Lung (tissue), 11 donors: ENCODE measurements at regions not wholly inside any gene's neighbourhood (a gene's known extent, or its start where the extent isn't known, plus 50 kb on each side); places are given as distances from the start of the nearest gene placed in this dataset.

Experiments
- ATAC-seq: fragments of 200-7000 bp; cut with Tn5 transposase; one replicate; pipeline ENCODE4 v1.9.1; 2020; ENCODE audit warnings: moderate number of reproducible peaks; ENCODE audit not compliant: insufficient read depth, low FRiP score
- DNase-seq, 3 donors: peaks; one replicate each; pipeline ENCODE4 v3.0.0-alpha.2; 2013 to 2017
- H3K27ac ChIP-seq, 2 donors: one replicate each; pipeline ENCODE4 v1.5.1; 2013; ENCODE audit warnings: mild to moderate bottlenecking in 2 of 2, moderate library complexity in 2 of 2, control low read depth in 1 of 2, inconsistent platforms in 1 of 2, low read depth in 1 of 2, low read length in 1 of 2
- H3K27me3 ChIP-seq, 3 donors: one replicate each; pipeline ENCODE4 v1.5.1; 2013; ENCODE audit warnings: low read length in 2 of 3; ENCODE audit not compliant: control insufficient read depth in 3 of 3, insufficient read depth in 3 of 3
- H3K36me3 ChIP-seq, 4 donors: one replicate each; pipeline ENCODE4 v1.5.1; 2013; ENCODE audit warnings: low read length in 4 of 4, mild to moderate bottlenecking in 1 of 4, moderate library complexity in 1 of 4; ENCODE audit not compliant: control insufficient read depth in 4 of 4, insufficient read depth in 4 of 4
- H3K4me1 ChIP-seq, 5 donors: one replicate each; pipeline ENCODE4 v1.5.1; 2013; ENCODE audit warnings: low read length in 5 of 5, mild to moderate bottlenecking in 2 of 5, moderate library complexity in 1 of 5; ENCODE audit not compliant: control insufficient read depth in 5 of 5, insufficient read depth in 5 of 5
- H3K4me3 ChIP-seq: one replicate; pipeline ENCODE4 v1.5.1; 2013; ENCODE audit warnings: mild to moderate bottlenecking, control low read depth, moderate library complexity
- H3K9ac ChIP-seq, 2 donors: one replicate each; pipeline ENCODE4 v1.5.1; 2013; ENCODE audit warnings: low read length in 2 of 2, control low read depth in 1 of 2; ENCODE audit not compliant: insufficient read depth in 1 of 2
- H3K9me3 ChIP-seq, 4 donors: one replicate each; pipeline ENCODE4 v1.5.1; 2013; ENCODE audit warnings: low read length in 3 of 4, mild to moderate bottlenecking in 1 of 4, moderate library complexity in 1 of 4; ENCODE audit not compliant: control insufficient read depth in 4 of 4, insufficient read depth in 3 of 4
- CTCF ChIP-seq: IDR thresholded peaks from 2 replicates; pipeline ENCODE4 v1.5.1; 2012; ENCODE audit warnings: mild to moderate bottlenecking; ENCODE audit errors: control extremely low read depth, extremely low read depth
- WGBS, 2 donors: extraction: QIAGEN DNeasy Blood & Tissue Kit; methylation state at CpG; one replicate each; pipeline ENCODE4 v1.1.7; 2013; 5-methylcytosine and 5-hydroxymethylcytosine counted together
- donor health status: control.
- donor health status: control.
- donor health status: Bipolar disorder and iron deficiency.
- donor health status: healthy.
- donor health status: DM: yes; HTN: yes; CAD: no.

GRCh38 chr2:9110893-9111569 is 95.6 kb upstream of the ASAP2 start:
- no peak overlapping the region for H3K27ac ChIP-seq
- ATAC-seq (no peak), DNase-seq (no peak)
- H3K36me3 ChIP-seq, result no peaks in the 10 kb centered on the region
- H3K9me3 ChIP-seq, result no peaks in the 10 kb centered on the region
- no peak for TF ChIP-seq CTCF
- 94 to 95% methylated on average over 15 of the region's 15 CpGs for WGBS, 2 donors
- H3K9ac ChIP-seq, result no peak overlapping the region
- no peaks in the 10 kb centered on the region for H3K27me3 ChIP-seq
- H3K4me1 ChIP-seq, result peaks cover 0 to 22% (median 0%) of the 10 kb centered on the region in 5 donors
- H3K4me3 ChIP-seq, result no peak overlapping the region

- WGBS, 2 donors, result 96 to 97% methylated on average over 6 of the region's 6 CpGs
- ATAC-seq, result no peak
- no peaks in the 10 kb centered on the region for H3K36me3 ChIP-seq
- no peak overlapping the region for H3K27ac ChIP-seq
- no peaks in the 10 kb centered on the region for H3K9me3 ChIP-seq
- DNase-seq, result no peak
- no peaks in the 10 kb centered on the region for H3K27me3 ChIP-seq
- no peak for TF ChIP-seq CTCF
- peaks cover 0 to 22% (median 0%) of the 10 kb centered on the region in 5 donors for H3K4me1 ChIP-seq
- no peak overlapping the region for H3K4me3 ChIP-seq
- no peak overlapping the region for H3K9ac ChIP-seq
Observed at GRCh38 chr2:9110346-9110884, 96.2 kb upstream of the ASAP2 start.

GRCh38 chr2:9109871-9110270 is 96.7 kb upstream of the ASAP2 start:
- peaks cover 0 to 22% (median 0%) of the 10 kb centered on the region in 5 donors for H3K4me1 ChIP-seq
- whole genome bisulfite sequencing, 2 donors, result 95 to 96% methylated on average over 11 of the region's 11 CpGs

More at GRCh38 chr2:9109871-9110270, 96.7 kb upstream of the ASAP2 start:
- no peaks in the 10 kb centered on the region for H3K36me3 ChIP-seq
- no peaks in the 10 kb centered on the region for H3K9me3 ChIP-seq
- H3K4me3 ChIP-seq, result no peak overlapping the region
- H3K27ac ChIP-seq, result no peak overlapping the region
- no peak for ATAC-seq
- no peak for DNase-seq
- H3K27me3 ChIP-seq, result no peaks in the 10 kb centered on the region
- TF ChIP-seq CTCF, result no peak
- H3K9ac ChIP-seq, result no peak overlapping the region
